Hematopoietic multipotent progenitor cell treated with erythropoietin and hydrocortisone succinate and interleukin-3 and kit ligand, for 4 days (in vitro differentiated cells): ENCODE measurements at regions not wholly inside any gene's neighbourhood (a gene's known extent, or its start where the extent isn't known, plus 50 kb on each side); places are given as distances from the start of the nearest gene placed in this dataset.
"Not testable (repeated sequence)": the region's sequence is repeated elsewhere in the genome, so short reads cannot be mapped to it uniquely, and the experiment has no call there.

Experiments used
- DNase-seq: peaks from one replicate; pipeline ENCODE4 v3.0.0-alpha.2; 2015

GRCh38 chr3:159238646-159239045 lies 436.8 kb downstream of the MFSD1 start:
- no peak for DNase-seq

GRCh38 chr3:159239059-159239458 lies 437.2 kb downstream of the MFSD1 start:
- no peak for DNase-seq

GRCh38 chr3:159244933-159245332 lies 443.1 kb downstream of the MFSD1 start:
- no peak for DNase-seq

- DNase-seq: no peak
Measured at GRCh38 chr3:159245871-159246270, 444.0 kb downstream of the MFSD1 start.

GRCh38 chr3:159246385-159246784 lies 444.5 kb downstream of the MFSD1 start:
- DNase-seq: no peak

GRCh38 chr3:159249472-159250174 lies 447.8 kb downstream of the MFSD1 start:
- DNase-seq: no peak

- no peak for DNase-seq
Measured at GRCh38 chr3:159250961-159251360, 449.1 kb downstream of the MFSD1 start.

GRCh38 chr3:159252274-159252673 lies 450.4 kb downstream of the MFSD1 start:
- DNase-seq: no peak

- peak; percentile 64 for DNase-seq
Measured at GRCh38 chr3:159252772-159253384, 451.0 kb downstream of the MFSD1 start.

GRCh38 chr3:159253860-159254259 lies 452.0 kb downstream of the MFSD1 start:
- no peak for DNase-seq

- no peak for DNase-seq
Measured at GRCh38 chr3:159257954-159258353, 456.1 kb downstream of the MFSD1 start.

- no peak for DNase-seq
Measured at GRCh38 chr3:159258934-159259333, 457.1 kb downstream of the MFSD1 start.

GRCh38 chr3:159260049-159260662 lies 458.3 kb downstream of the MFSD1 start:
- peak; percentile 80 for DNase-seq

- not testable (repeated sequence) for DNase-seq
Measured at GRCh38 chr3:159261333-159261732, 459.5 kb downstream of the MFSD1 start.

- DNase-seq: peak; percentile 71
Measured at GRCh38 chr3:159263750-159264553, 462.1 kb downstream of the MFSD1 start.

GRCh38 chr3:159265705-159266104 lies 463.9 kb downstream of the MFSD1 start:
- peak; percentile 57 for DNase-seq

- peak; percentile 65 for DNase-seq
Measured at GRCh38 chr3:159266779-159267178, 464.9 kb downstream of the MFSD1 start.

- DNase-seq: no peak
Measured at GRCh38 chr3:159271799-159272512, 470.1 kb downstream of the MFSD1 start.

- peak; percentile 41 for DNase-seq
Measured at GRCh38 chr3:159273070-159273469, 471.2 kb downstream of the MFSD1 start.

GRCh38 chr3:159273608-159274007 lies 471.8 kb downstream of the MFSD1 start:
- DNase-seq: peak; percentile 74

GRCh38 chr3:159275741-159276140 lies 473.9 kb downstream of the MFSD1 start:
- no peak for DNase-seq

- DNase-seq: no peak
Measured at GRCh38 chr3:159277814-159278213, 476.0 kb downstream of the MFSD1 start.
